Kidney epithelial cell (primary cell): ENCODE measurements at regions not wholly inside any gene's neighbourhood (a gene's known extent, or its start where the extent isn't known, plus 50 kb on each side); places are given as distances from the start of the nearest gene placed in this dataset.

Experiments used
- DNase-seq: peaks from one replicate; pipeline ENCODE4 v3.0.0-alpha.2; 2010; ENCODE audit warnings: low read depth
- H3K27me3 ChIP-seq: 2 replicates; pipeline ENCODE4 v1.6.0; 2011; ENCODE audit warnings: low read length; ENCODE audit not compliant: control insufficient read depth, insufficient read depth
- H3K36me3 ChIP-seq: 2 replicates; pipeline ENCODE4 v1.5.1; 2011; ENCODE audit warnings: low read length; ENCODE audit not compliant: control insufficient read depth, insufficient read depth
- H3K4me3 ChIP-seq: 2 replicates; pipeline ENCODE4 v1.5.1; 2011; ENCODE audit warnings: low read depth, mild to moderate bottlenecking, control low read depth, low read length
- CTCF ChIP-seq: IDR thresholded peaks from 2 replicates; pipeline ENCODE4 v1.5.1; 2011; ENCODE audit warnings: mild to moderate bottlenecking, moderate library complexity, low read length, control low read depth, inconsistent platforms; ENCODE audit not compliant: insufficient read depth, poor library complexity, severe bottlenecking

DNA sequence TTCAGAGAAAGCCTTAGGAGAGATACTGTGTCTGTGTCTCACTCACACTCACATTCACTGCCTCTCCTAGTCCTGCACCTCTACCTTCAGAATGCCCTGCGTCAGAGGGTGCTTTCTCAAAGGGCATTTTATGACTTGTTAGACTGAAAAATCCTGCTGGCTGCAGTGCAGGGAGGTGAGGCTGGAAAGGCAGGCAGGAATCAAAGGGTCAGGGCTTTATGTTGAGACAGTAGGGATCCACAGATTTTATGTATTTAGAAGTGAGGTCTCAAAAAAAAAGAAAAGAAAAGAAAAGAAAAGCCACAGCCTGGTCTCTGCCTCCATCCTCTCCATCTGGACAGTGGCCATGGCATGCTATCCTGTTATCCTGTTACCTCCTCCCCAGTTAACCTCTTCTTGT lies 936.0 kb upstream of the SLC10A2 start:
- no peak for DNase-seq
- no peaks in the 10 kb centered on the region for H3K36me3 ChIP-seq
- H3K4me3 ChIP-seq = no peak overlapping the region
- no peaks in the 10 kb centered on the region for H3K27me3 ChIP-seq
- no peak for TF ChIP-seq CTCF

GRCh38 chr13:104001766-104002165 lies 935.5 kb upstream of the SLC10A2 start:
- Histone ChIP-seq H3K36me3 (no peaks in the 10 kb centered on the region), H3K27me3 (no peaks in the 10 kb centered on the region), H3K4me3 (no peak overlapping the region)
- TF ChIP-seq CTCF = no peak
- DNase-seq = no peak

DNA sequence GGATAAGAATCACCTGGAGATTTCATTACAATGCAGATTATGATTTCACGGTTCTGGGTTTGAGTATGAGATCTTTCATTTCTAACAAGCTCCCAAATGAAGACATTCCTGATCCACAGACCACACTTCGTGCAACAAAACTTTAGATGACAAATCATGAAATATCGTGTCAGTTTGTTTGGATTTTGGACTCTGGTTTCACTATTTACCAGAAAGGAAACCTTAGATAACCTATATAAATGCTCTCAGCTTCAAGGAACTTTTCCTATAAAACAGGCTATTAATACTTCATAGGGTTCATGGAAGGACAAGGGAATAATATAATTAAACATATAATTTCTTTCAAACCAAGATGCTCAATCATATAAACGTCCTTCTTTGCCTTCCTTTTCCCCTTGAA lies 930.5 kb upstream of the SLC10A2 start:
- no peak for DNase-seq
- Histone ChIP-seq H3K4me3 (no peak overlapping the region), H3K27me3 (no peaks in the 10 kb centered on the region), H3K36me3 (no peaks in the 10 kb centered on the region)
- no peak for TF ChIP-seq CTCF

- no peak for DNase-seq
- no peak overlapping the region for H3K4me3 ChIP-seq
- H3K27me3 ChIP-seq = no peaks in the 10 kb centered on the region
- TF ChIP-seq CTCF = no peak
- no peaks in the 10 kb centered on the region for H3K36me3 ChIP-seq
Measured at GRCh38 chr13:103983948-103984347, 917.7 kb upstream of the SLC10A2 start.

DNA sequence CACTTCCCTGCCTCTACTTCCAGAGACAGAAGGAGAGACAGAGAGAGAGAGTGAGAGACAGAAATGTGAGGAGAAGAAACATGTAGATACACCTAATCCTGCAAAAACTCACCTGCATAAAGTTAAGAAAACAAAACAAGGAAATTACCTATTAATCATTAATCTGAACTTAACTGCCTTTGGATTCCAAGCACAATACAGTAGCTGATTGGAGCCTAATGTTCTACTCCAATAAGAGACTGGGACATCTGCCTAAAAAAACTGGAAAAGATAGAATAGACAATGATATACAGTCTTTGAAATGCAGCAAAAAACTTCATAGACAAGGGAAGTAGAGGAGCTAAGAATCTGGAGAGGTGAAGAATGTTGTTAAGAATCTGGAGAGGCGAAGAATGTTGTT lies 910.2 kb upstream of the SLC10A2 start:
- no peak overlapping the region for H3K4me3 ChIP-seq
- H3K36me3 ChIP-seq = no peaks in the 10 kb centered on the region
- peak; percentile 19 for DNase-seq
- no peaks in the 10 kb centered on the region for H3K27me3 ChIP-seq
- TF ChIP-seq CTCF = no peak

- DNase-seq = no peak
- no peaks in the 10 kb centered on the region for H3K27me3 ChIP-seq
- TF ChIP-seq CTCF = no peak
Measured at GRCh38 chr13:103973740-103974139, 907.5 kb upstream of the SLC10A2 start.

More at GRCh38 chr13:103973740-103974139, 907.5 kb upstream of the SLC10A2 start:
- no peaks in the 10 kb centered on the region for H3K36me3 ChIP-seq
- H3K4me3 ChIP-seq = no peak overlapping the region
